Fibroblast of lung (primary cell): ENCODE measurements at regions not wholly inside any gene's neighbourhood (a gene's known extent, or its start where the extent isn't known, plus 50 kb on each side); places are given as distances from the start of the nearest gene placed in this dataset.

ENCODE experiments used
- CTCF ChIP-seq, 2 donors: IDR thresholded peaks in 1 of 2; conservative IDR thresholded peaks in 1 of 2; 1 replicate in 1 of 2; 2 replicates in 1 of 2; pipeline ENCODE4 v1.5.1; 2011 to 2012; ENCODE audit warnings: low read length in 2 of 2, control low read depth in 1 of 2, inconsistent platforms in 1 of 2, low read depth in 1 of 2, mild to moderate bottlenecking in 1 of 2
- EZH2 ChIP-seq: IDR thresholded peaks from 2 replicates; pipeline ENCODE4 v1.5.1; 2012; ENCODE audit warnings: low read length, control low read depth, mild to moderate bottlenecking; ENCODE audit errors: missing control alignments

GRCh38 chr5:58263296-58263695, 196.6 kb downstream of the PLK2 start:
- no peak for TF ChIP-seq CTCF (conservative IDR thresholded peaks at IDR 0.05 in 1 of 2, IDR thresholded peaks at IDR 0.05 in 1 of 2; ENCODE audit: low read depth in 1 of 2, low read length in 2 of 2)
- TF ChIP-seq EZH2: no peak
